Endothelial cell of umbilical vein (primary cell): ENCODE measurements at regions not wholly inside any gene's neighbourhood (a gene's known extent, or its start where the extent isn't known, plus 50 kb on each side); places are given as distances from the start of the nearest gene placed in this dataset.
A peak's percentile ranks its signal among the peaks of the same experiment; 100 is the strongest.

Experiments
- BruUV-seq: library from RNA; stranded (reverse); fragments of 400-500 nt; replicated peaks from 2 replicates; lab custom pipeline; 2021; lab: Mats Ljungman, UMichigan
- CTCF ChIA-PET: fragments of 300-600, 350-600 bp; sonication (Branson Sonifier 250); formaldehyde crosslinking; loops from one replicate; lab custom pipeline; 2021; ENCODE audit warnings: antibody characterized with exemption, inconsistent platforms; lab: Charles Lee
- POLR2A ChIA-PET: fragments of 300-600, 350-600 bp; sonication (Branson Sonifier 250); formaldehyde crosslinking; loops from one replicate; lab custom pipeline; 2021; ENCODE audit warnings: antibody characterized with exemption, inconsistent platforms; lab: Charles Lee
- DNase-seq: peaks from one replicate; pipeline ENCODE4 v3.0.0-alpha.2; 2011; ENCODE audit warnings: low read depth, low spot score
- FAIRE-seq: peaks from 2 replicates; lab custom pipeline; 2011; peaks lifted over from hg19 to GRCh38; lab: Jason Lieb, UNC
- H2AFZ ChIP-seq: 2 replicates; pipeline ENCODE4 v1.6.0; 2012; ENCODE audit warnings: low read depth, low read length, control low read depth, inconsistent platforms
- H3K27ac ChIP-seq: 2 replicates; pipeline ENCODE4 v1.5.1; 2011; ENCODE audit warnings: low read depth, mild to moderate bottlenecking, control low read depth, low read length, moderate library complexity; ENCODE audit not compliant: insufficient read depth
- H3K27me3 ChIP-seq, 2 experiments: 2 replicates each; pipeline versions ENCODE4 v1.6.0 to v1.6.1; 2011; ENCODE audit warnings: low read length in 2 of 2, mixed read lengths in 1 of 2; ENCODE audit not compliant: control insufficient read depth in 2 of 2, insufficient read depth in 2 of 2
- H3K36me3 ChIP-seq, 2 experiments: 2 replicates in 1 of 2; 3 replicates in 1 of 2; pipeline ENCODE4 v1.5.1; 2011; ENCODE audit warnings: low read length in 2 of 2, mild to moderate bottlenecking in 1 of 2, moderate library complexity in 1 of 2; ENCODE audit not compliant: control insufficient read depth in 2 of 2, insufficient read depth in 2 of 2; ENCODE audit errors: extremely low read depth in 1 of 2
- H3K4me1 ChIP-seq: 3 replicates; pipeline ENCODE4 v1.5.1; 2011; ENCODE audit warnings: mild to moderate bottlenecking, low read length; ENCODE audit not compliant: control insufficient read depth, insufficient read depth; ENCODE audit errors: extremely low read depth
- H3K4me2 ChIP-seq: 2 replicates; pipeline ENCODE4 v1.6.1; 2011; ENCODE audit warnings: low read length, control low read depth, mixed read lengths; ENCODE audit not compliant: insufficient read depth
- H3K4me3 ChIP-seq, 3 experiments: fragments of 200-600 bp in 1 of 3; sonication (generic), shearing (Covaris generic) in 1 of 3; replicated peaks in 1 of 3; 2 replicates each; pipeline ENCODE4 v1.5.1; 2011 to 2016; ENCODE audit warnings: control low read depth in 3 of 3, low read length in 3 of 3, mild to moderate bottlenecking in 2 of 3, inconsistent platforms in 1 of 3, low read depth in 1 of 3, moderate library complexity in 1 of 3; ENCODE audit not compliant: insufficient read depth in 1 of 3
- H3K79me2 ChIP-seq: 2 replicates; pipeline ENCODE4 v1.6.0; 2012; ENCODE audit warnings: low read length, inconsistent platforms; ENCODE audit not compliant: control insufficient read depth, insufficient read depth
- H3K9ac ChIP-seq: replicated peaks from 2 replicates; pipeline ENCODE3; 2011; ENCODE audit warnings: low read length, control low read depth; ENCODE audit not compliant: insufficient read depth; ENCODE audit errors: extremely low read depth
- H3K9me1 ChIP-seq: replicated peaks from 3 replicates; pipeline ENCODE4 v1.6.0; 2011; ENCODE audit warnings: mild to moderate bottlenecking, low read length; ENCODE audit not compliant: control insufficient read depth, insufficient read depth; ENCODE audit errors: extremely low read depth
- H3K9me3 ChIP-seq: replicated peaks from 2 replicates; pipeline ENCODE4 v1.5.1; 2012; ENCODE audit warnings: low read length, inconsistent platforms; ENCODE audit not compliant: control insufficient read depth, insufficient read depth
- H4K20me1 ChIP-seq: replicated peaks from 2 replicates; pipeline ENCODE3; 2011; ENCODE audit warnings: mild to moderate bottlenecking, low read length; ENCODE audit not compliant: control insufficient read depth, insufficient read depth; ENCODE audit errors: extremely low read depth
- CTCF ChIP-seq, 2 donors: IDR thresholded peaks; 1 replicate in 1 of 2; 2 replicates in 1 of 2; pipeline ENCODE4 v1.5.1; 2011; ENCODE audit warnings: low read length in 2 of 2, mild to moderate bottlenecking in 2 of 2, moderate library complexity in 2 of 2, control low read depth in 1 of 2, inconsistent platforms in 1 of 2, low read depth in 1 of 2; ENCODE audit not compliant: insufficient read depth in 1 of 2; ENCODE audit errors: extremely low read depth in 1 of 2
- EZH2 ChIP-seq: IDR thresholded peaks from 2 replicates; pipeline ENCODE4 v1.6.1; 2012; ENCODE audit warnings: borderline replicate concordance, low read depth, mild to moderate bottlenecking, moderate library complexity, low read length, inconsistent platforms; ENCODE audit not compliant: severe bottlenecking
- FOS ChIP-seq: IDR thresholded peaks from 2 replicates; pipeline ENCODE4 v1.6.1; 2011; ENCODE audit warnings: mild to moderate bottlenecking, low read length, moderate library complexity, borderline replicate concordance; ENCODE audit not compliant: insufficient read depth
- GATA2 ChIP-seq: IDR thresholded peaks from 2 replicates; pipeline ENCODE4 v1.7.0; 2011; ENCODE audit warnings: low read depth, mild to moderate bottlenecking, moderate library complexity, mixed read lengths, low read length; ENCODE audit not compliant: insufficient read length, insufficient read depth
- JUN ChIP-seq: IDR thresholded peaks from 2 replicates; pipeline ENCODE4 v1.6.1; 2011; ENCODE audit warnings: borderline replicate concordance, low read depth; ENCODE audit not compliant: insufficient read length, insufficient read depth
- MYC ChIP-seq: IDR thresholded peaks from one replicate; pipeline ENCODE4 v1.6.1; 2011; ENCODE audit warnings: mild to moderate bottlenecking, low read depth, low read length
- POLR2A ChIP-seq: IDR thresholded peaks from 2 replicates; pipeline ENCODE4 v1.6.1; 2012; ENCODE audit warnings: low read depth, mild to moderate bottlenecking, control low read depth, low read length
- POLR2AphosphoS5 ChIP-seq: IDR thresholded peaks from 2 replicates; pipeline ENCODE4 v1.6.1; 2012; ENCODE audit warnings: low read depth, mild to moderate bottlenecking, control low read depth, low read length, moderate library complexity; ENCODE audit not compliant: insufficient read depth
- dilution Hi-C: fragments of 300-500 bp; cut with MboI; formaldehyde crosslinking; loops from one replicate; pipeline ENCODE4 v1.15.0; 2019; ENCODE audit warnings: low sequenced_read_pairs; ENCODE audit not compliant: extremely low pct_ligation_motif_present
- intact Hi-C: fragments of 100-400 bp; cut with micrococcal nuclease; formaldehyde crosslinking; loops from one replicate; pipeline ENCODE4 v1.10.0; 2022
- TF ChIP-seq, protein P1 (sequence below): IDR thresholded peaks from 2 replicates; pipeline ENCODE4 v1.6.1; 2011; ENCODE audit not compliant: insufficient read depth, insufficient read length

DNA sequence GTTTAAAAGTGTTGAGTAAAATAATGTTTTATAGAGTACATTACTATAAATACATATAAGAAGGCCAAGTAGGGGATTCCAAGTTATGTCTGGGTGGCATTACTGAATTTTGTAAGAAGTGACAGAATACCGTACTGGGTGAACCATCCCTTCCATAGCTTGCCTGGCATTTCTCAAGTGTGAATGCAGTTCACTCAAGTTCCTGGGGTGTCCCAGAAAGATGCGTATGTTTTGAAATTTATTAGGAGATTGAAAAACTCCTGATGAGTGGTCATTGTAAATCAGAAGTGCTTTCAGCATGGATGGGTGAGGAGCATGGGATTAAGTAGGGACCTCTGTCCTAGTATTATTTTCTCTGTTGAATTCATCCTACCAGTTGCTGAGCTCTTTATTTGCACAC lies 103.2 kb downstream of the VAPA start:
- dilution Hi-C loops (no loop called here), intact Hi-C loops (no loop called here)
- TF ChIP-seq EZH2 (no peak), POLR2A (no peak)
- no peaks in the 10 kb centered on the region for H3K9me1 ChIP-seq
- no peak overlapping the region for H2AFZ ChIP-seq
- H4K20me1 ChIP-seq: no peaks in the 10 kb centered on the region
- peak overlapping the region; percentile 59 for H3K4me2 ChIP-seq
- H3K9ac ChIP-seq: no peak overlapping the region
- H3K79me2 ChIP-seq: no peaks in the 10 kb centered on the region
- no peaks in the 10 kb centered on the region for H3K9me3 ChIP-seq
- POLR2A ChIA-PET: no interaction called here
- no peaks in the 10 kb centered on the region for H3K27me3 ChIP-seq
- no peak overlapping the region for H3K4me3 ChIP-seq
- CTCF ChIA-PET: interaction anchor here (0.8 to 2.7 kb wide), 7 partner anchors 10 to 502 kb away, joined by 3 to 12 read pairs (median 4); no protein-coding TSS in a partner anchor
- DNase-seq (no peak), FAIRE-seq (no peak)
- no TSS peak for BruUV-seq
- no peak overlapping the region for H3K27ac ChIP-seq
- peaks cover 17% of the 10 kb centered on the region for H3K4me1 ChIP-seq
- no peaks in the 10 kb centered on the region for H3K36me3 ChIP-seq

DNA sequence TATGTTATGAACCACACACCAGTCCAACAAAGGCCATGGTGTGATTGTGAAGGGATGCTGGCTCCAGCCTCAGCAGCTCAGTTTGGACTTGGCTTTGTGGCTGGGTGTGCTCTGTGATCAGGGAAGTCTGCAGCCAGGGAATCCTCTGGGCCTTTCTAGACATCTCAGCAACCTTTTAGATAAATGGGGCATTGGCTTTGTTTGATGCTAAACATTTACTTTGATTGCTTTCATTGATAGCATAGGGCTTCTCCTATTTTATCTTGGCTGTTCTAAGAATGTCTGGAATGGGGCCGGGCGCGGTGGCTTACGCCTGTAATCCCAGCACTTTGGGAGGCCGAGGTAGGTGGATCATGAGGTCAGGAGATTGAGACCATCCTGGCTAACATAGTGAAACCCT lies 104.5 kb downstream of the VAPA start:
- H3K9ac ChIP-seq: no peak overlapping the region
- H4K20me1 ChIP-seq: no peaks in the 10 kb centered on the region
- no peaks in the 10 kb centered on the region for H3K79me2 ChIP-seq
- no peak overlapping the region for H3K27ac ChIP-seq
- ChIA-PET POLR2A (no interaction called here), CTCF (interaction anchor here (2.7 kb wide), 1 partner anchor 14 kb away, joined by 12 read pairs; no protein-coding TSS in a partner anchor)
- H2AFZ ChIP-seq: no peak overlapping the region
- no peaks in the 10 kb centered on the region for H3K27me3 ChIP-seq
- DNase-seq (no peak), FAIRE-seq (no peak)
- no peaks in the 10 kb centered on the region for H3K9me3 ChIP-seq
- no peak for TF ChIP-seq MYC
- no peak for TF ChIP-seq GATA2
- no peak for TF ChIP-seq POLR2AphosphoS5
- TF ChIP-seq, protein P1, sequence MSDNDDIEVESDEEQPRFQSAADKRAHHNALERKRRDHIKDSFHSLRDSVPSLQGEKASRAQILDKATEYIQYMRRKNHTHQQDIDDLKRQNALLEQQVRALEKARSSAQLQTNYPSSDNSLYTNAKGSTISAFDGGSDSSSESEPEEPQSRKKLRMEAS: no peak
- TF ChIP-seq POLR2A: no peak
- TF ChIP-seq JUN: no peak
- no peak for TF ChIP-seq FOS
- TF ChIP-seq EZH2: no peak
- no peak for TF ChIP-seq CTCF (IDR thresholded peaks at IDR 0.05; ENCODE audit: extremely low read depth in 1 of 2, insufficient read depth in 1 of 2, low read depth in 1 of 2, low read length in 2 of 2)
- intact Hi-C loops (no loop called here), dilution Hi-C loops (no loop called here)
- no TSS peak for BruUV-seq
- H3K4me3 ChIP-seq: no peak overlapping the region
- H3K36me3 ChIP-seq: no peaks in the 10 kb centered on the region
- no peaks in the 10 kb centered on the region for H3K9me1 ChIP-seq
- H3K4me2 ChIP-seq: no peak overlapping the region
- peaks cover 17% of the 10 kb centered on the region for H3K4me1 ChIP-seq
